Suprapubic skin (tissue), 4 donors: ENCODE measurements at regions not wholly inside any gene's neighbourhood (a gene's known extent, or its start where the extent isn't known, plus 50 kb on each side); places are given as distances from the start of the nearest gene placed in this dataset.

Experiments used
- EP300 ChIP-seq: sonication (generic); formaldehyde crosslinking; IDR thresholded peaks from one replicate; pipeline ENCODE4 v1.6.1; 2017; ENCODE audit warnings: antibody characterized with exemption
- POLR2A ChIP-seq, 2 donors: fragments of 450-650 bp; IDR thresholded peaks; one replicate each; pipeline ENCODE4 v1.6.1; 2017; ENCODE audit warnings: antibody characterized with exemption in 2 of 2, mild to moderate bottlenecking in 2 of 2, moderate library complexity in 2 of 2
- POLR2AphosphoS5 ChIP-seq, 3 donors: sonication (generic); formaldehyde crosslinking; IDR thresholded peaks; one replicate each; pipeline ENCODE4 v1.6.1; 2017; ENCODE audit warnings: antibody characterized with exemption in 3 of 3
- TF ChIP-seq, protein P1 (sequence below), 2 donors: fragments of 200-600 bp in 1 of 2; fragments of 450-650 bp in 1 of 2; sonication (generic) in 1 of 2; IDR thresholded peaks; one replicate each; pipeline ENCODE4 v1.5.1; 2016 to 2019; ENCODE audit warnings: antibody characterized with exemption in 2 of 2, mild to moderate bottlenecking in 1 of 2, moderate library complexity in 1 of 2

DNA sequence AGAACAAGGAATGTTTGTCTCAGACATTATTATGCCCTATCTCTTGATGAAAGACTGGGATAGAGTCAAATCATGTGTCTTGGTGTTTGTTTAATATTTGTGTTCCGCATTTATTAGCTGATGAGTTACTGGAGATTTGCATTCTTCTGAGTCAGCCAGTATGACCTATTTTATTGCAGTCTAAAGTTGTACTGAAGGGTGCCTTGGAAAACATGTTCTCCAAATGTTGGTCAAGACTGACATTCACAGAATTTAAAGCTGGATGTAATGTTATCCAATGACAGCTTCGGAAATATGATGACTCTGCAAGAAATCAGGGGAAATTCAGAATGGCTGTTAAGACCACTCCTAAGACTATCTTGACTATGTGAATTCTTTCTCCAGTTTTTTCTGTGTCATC lies 134.0 kb downstream of the KCNRG start:
- TF ChIP-seq, protein P1, sequence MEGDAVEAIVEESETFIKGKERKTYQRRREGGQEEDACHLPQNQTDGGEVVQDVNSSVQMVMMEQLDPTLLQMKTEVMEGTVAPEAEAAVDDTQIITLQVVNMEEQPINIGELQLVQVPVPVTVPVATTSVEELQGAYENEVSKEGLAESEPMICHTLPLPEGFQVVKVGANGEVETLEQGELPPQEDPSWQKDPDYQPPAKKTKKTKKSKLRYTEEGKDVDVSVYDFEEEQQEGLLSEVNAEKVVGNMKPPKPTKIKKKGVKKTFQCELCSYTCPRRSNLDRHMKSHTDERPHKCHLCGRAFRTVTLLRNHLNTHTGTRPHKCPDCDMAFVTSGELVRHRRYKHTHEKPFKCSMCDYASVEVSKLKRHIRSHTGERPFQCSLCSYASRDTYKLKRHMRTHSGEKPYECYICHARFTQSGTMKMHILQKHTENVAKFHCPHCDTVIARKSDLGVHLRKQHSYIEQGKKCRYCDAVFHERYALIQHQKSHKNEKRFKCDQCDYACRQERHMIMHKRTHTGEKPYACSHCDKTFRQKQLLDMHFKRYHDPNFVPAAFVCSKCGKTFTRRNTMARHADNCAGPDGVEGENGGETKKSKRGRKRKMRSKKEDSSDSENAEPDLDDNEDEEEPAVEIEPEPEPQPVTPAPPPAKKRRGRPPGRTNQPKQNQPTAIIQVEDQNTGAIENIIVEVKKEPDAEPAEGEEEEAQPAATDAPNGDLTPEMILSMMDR (IDR thresholded peaks at IDR 0.05), result no peak
- TF ChIP-seq POLR2AphosphoS5 (IDR thresholded peaks at IDR 0.05) (no peak), EP300 (no peak), POLR2A (IDR thresholded peaks at IDR 0.05) (no peak)
